Fibroblast of mammary gland (primary cell): ENCODE measurements at regions not wholly inside any gene's neighbourhood (a gene's known extent, or its start where the extent isn't known, plus 50 kb on each side); places are given as distances from the start of the nearest gene placed in this dataset.
"Not testable (repeated sequence)": the region's sequence is repeated elsewhere in the genome, so short reads cannot be mapped to it uniquely, and the experiment has no call there.

ENCODE experiments used
- DNase-seq: peaks from one replicate; pipeline ENCODE4 v3.0.0-alpha.2; 2010; ENCODE audit warnings: low read depth
- H3K4me3 ChIP-seq: 2 replicates; pipeline ENCODE4 v1.5.1; 2011; ENCODE audit warnings: low read depth, mild to moderate bottlenecking, low read length, moderate library complexity; ENCODE audit not compliant: control insufficient read depth
- TF ChIP-seq, protein P1 (sequence below): conservative IDR thresholded peaks from 2 replicates; pipeline ENCODE4 v1.5.1; 2011; ENCODE audit warnings: low read depth, low read length, inconsistent platforms; ENCODE audit not compliant: control insufficient read depth, insufficient read depth

DNA sequence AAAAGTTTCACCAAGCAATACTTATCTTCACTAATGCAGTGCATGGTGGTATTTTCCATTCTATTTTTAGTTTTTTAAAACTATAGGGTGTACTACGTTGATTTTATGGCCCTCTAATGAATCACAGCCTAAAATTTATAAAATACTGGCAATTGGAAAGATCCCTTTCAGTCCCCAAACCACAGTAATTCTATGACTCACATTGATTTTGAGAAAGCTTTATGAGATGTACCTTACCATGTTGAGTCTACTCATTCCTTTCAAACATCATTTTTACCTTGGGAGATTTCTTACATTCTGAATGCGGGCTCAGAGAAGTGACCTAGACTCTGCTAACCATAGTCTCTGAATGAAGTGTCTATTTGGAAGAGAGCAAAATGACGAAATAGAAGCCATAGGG, 141.6 kb downstream of the GPR85 start:
- TF ChIP-seq, protein P1, sequence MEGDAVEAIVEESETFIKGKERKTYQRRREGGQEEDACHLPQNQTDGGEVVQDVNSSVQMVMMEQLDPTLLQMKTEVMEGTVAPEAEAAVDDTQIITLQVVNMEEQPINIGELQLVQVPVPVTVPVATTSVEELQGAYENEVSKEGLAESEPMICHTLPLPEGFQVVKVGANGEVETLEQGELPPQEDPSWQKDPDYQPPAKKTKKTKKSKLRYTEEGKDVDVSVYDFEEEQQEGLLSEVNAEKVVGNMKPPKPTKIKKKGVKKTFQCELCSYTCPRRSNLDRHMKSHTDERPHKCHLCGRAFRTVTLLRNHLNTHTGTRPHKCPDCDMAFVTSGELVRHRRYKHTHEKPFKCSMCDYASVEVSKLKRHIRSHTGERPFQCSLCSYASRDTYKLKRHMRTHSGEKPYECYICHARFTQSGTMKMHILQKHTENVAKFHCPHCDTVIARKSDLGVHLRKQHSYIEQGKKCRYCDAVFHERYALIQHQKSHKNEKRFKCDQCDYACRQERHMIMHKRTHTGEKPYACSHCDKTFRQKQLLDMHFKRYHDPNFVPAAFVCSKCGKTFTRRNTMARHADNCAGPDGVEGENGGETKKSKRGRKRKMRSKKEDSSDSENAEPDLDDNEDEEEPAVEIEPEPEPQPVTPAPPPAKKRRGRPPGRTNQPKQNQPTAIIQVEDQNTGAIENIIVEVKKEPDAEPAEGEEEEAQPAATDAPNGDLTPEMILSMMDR = no peak
- H3K4me3 ChIP-seq = no peak overlapping the region
- DNase-seq = peak; percentile 6

DNA sequence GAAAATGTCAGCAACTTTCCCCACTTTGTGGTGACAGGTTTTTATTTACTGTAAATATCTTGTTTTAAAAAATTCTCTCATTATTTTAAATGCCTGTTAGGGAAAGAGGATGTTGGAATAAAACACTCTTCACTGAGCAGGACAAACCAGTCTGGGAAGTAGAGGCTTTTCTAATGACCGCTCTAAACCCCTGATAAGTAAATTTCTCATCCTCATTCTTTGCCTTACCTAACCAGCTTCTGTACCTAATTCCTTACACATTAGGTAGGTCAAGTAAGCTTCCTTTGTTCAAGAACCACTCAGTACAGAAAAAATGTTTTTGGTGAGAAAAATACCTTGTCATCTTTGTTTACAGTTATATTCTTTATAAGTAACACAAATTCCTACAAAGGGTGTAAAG, 143.6 kb downstream of the GPR85 start:
- TF ChIP-seq, protein P1 = no peak
- DNase-seq = no peak
- no peak overlapping the region for H3K4me3 ChIP-seq

DNA sequence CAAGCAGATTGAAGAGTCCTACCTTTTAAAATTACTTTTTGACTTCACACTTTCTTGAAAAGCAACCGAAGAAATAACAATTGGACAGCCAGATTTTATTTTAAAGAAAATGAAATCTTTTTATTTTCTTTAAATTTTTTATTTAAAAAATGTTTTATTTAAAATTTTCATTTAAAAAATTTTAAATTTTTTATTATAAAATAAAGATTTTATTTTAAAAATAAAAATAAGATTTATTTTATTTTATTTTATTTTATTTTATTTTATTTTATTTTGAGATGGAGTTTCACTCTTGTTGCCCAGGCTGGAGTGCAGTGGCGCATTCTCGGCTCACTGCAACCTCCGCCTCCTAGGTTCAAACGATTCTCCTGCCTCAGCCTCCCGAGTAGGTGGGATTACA, 144.5 kb downstream of the GPR85 start:
- not testable (repeated sequence) for DNase-seq

DNA sequence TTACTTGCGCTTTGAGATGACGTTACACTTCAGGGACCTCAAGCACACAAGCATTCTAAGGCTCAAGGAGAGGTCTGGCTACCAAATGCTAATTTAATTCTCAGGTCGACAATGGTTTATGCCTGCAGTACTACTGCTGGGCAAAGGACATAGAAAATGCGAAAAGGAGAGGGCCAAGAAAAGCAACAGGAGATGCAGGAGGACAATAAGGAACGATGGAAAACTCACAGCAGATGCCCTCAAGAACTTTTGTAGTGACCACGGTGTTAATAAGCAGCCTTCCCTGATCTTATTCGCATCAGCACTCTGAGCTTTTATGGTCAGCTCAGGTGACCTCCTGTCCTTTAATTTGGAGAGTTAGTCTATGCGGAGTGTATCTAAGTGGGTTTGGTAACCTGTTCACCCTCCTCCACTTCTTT, 146.3 kb downstream of the GPR85 start:
- no peak for DNase-seq
- H3K4me3 ChIP-seq = peak overlapping the region; percentile 67
- TF ChIP-seq, protein P1 = no peak

More for the DNA sequence above, 144.5 kb downstream of the GPR85 start:
- H3K4me3 ChIP-seq = not testable (repeated sequence)

DNA sequence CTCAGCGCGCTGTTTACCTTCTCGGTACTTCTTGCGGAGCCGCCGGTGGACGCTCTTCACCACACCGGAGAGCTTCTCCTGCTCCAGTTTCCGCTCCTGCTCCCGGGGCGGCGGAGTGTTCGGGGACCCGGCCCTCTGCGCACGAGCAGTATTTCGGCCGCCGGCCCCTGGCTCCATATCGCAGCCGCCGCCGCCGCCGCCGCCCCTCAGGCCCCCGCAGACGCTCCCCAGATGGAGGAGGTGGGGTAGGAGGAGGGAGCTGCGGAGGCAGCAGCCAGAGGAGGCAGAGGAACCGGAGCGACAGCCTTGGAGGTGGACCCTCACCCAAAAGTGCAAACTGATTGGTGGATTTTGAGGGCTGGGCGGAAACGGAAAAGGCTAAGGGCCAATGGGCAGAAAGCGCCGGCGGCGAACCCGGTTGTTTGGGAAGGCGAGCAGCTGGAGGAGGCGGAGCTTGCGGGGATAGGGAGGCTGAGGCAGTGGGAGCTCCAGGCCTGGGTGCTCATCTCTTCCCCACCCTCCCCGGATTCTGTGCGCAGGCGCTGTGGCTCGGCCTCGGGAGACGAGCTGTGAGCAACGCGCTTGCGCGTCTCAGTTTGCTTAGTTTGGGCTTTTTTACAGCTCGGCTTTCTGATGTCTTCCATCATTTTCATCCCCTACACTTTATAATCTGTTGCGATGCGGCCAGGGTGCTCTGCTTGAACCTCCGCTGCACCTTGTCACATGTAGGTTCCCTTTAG, 146.9 kb downstream of the GPR85 start:
- TF ChIP-seq, protein P1 = no peak
- peak; percentile 98 for DNase-seq
- peak overlapping the region; percentile 75 for H3K4me3 ChIP-seq

DNA sequence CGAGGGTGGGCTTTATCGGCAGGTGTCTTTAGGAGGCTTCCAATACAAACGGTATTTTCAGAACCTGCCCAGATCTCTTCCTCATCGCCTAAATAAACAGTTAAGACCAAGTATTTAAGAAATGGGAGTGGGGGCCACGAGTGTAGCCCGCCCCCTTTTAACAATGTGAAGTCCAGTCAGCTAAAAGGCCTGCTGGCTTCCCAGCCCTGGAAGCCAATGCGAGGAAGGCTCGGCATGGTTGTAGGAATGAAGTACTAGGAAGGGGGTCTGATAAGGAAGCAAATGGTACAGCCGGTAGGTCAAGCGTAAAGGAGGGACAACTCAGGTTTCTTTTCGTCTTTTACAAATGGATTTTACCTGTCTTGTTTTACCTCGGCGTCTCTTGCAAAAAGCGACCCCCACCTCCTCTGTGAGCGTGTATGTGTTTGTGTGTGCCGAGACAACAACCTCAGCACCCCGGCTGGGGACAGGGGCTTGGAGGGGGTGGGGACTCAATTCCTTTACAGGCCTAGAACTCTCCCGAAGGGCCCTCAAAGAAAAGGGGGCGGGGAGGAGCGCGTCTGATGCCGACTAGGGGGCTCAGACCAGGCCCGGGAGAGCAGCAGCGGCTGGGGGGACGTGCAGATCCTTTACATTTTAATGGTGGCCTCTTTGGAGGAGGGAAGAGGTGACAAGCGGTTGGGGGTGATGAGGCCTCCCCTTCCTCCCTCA, 147.6 kb downstream of the GPR85 start:
- DNase-seq = peak; percentile 12
- TF ChIP-seq, protein P1 = no peak
- H3K4me3 ChIP-seq = peak overlapping the region; percentile 75

DNA sequence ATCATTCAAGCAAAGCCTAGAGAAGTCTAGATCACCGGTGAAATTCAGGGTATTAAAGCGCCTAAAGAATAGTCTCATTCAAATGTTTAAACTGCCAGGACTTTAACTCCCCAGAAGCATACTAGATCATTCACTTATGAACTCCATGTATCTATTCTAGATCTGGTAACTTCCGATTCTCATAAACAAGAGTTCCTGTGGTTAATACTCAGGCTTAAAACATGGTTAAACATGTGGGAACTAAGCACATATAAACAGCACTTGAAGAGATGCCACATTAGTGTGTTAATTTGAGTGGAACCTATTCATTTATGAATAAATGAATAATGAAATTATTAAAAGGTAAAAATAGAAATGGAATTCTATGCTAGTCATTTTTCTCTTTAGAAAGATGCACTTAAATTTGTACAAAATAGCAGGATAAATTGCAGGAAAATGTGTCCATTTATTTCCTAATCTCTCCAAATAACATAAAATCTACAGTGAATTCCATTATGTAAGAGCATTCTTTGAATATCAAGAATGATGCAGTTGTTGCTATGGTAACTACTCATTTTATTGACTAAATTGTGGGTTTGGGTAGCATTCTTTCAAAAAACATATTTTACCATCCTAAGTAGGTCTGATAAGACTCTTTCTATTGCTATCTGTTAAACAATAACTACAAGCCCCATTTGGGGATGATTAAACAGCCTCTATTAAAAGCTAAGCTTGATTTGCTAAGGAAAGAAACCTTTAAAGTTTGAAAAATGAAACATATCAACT, 147.6 kb upstream of the TMEM168 start:
- TF ChIP-seq, protein P1 = no peak
- no peak overlapping the region for H3K4me3 ChIP-seq
- DNase-seq = peak; percentile 8
